H1 (cell line): ENCODE measurements at regions not wholly inside any gene's neighbourhood (a gene's known extent, or its start where the extent isn't known, plus 50 kb on each side); places are given as distances from the start of the nearest gene placed in this dataset.

ENCODE experiments used
- CHD7 ChIP-seq: fragments of 300-600 bp; sonication (generic); IDR thresholded peaks from 2 replicates; pipeline ENCODE4 v1.7.1; 2012; ENCODE audit warnings: low read length, moderate library complexity, mild to moderate bottlenecking, inconsistent platforms; ENCODE audit not compliant: insufficient replicate concordance
- RXRA ChIP-seq: IDR thresholded peaks from 2 replicates; pipeline ENCODE4 v1.6.1; 2011; ENCODE audit warnings: low read depth, mild to moderate bottlenecking, low read length, moderate library complexity; ENCODE audit not compliant: insufficient read depth
- TBP ChIP-seq: IDR thresholded peaks from 2 replicates; pipeline ENCODE4 v1.6.1; 2011; ENCODE audit warnings: low read depth, low read length, improper control_type of control experiment

DNA sequence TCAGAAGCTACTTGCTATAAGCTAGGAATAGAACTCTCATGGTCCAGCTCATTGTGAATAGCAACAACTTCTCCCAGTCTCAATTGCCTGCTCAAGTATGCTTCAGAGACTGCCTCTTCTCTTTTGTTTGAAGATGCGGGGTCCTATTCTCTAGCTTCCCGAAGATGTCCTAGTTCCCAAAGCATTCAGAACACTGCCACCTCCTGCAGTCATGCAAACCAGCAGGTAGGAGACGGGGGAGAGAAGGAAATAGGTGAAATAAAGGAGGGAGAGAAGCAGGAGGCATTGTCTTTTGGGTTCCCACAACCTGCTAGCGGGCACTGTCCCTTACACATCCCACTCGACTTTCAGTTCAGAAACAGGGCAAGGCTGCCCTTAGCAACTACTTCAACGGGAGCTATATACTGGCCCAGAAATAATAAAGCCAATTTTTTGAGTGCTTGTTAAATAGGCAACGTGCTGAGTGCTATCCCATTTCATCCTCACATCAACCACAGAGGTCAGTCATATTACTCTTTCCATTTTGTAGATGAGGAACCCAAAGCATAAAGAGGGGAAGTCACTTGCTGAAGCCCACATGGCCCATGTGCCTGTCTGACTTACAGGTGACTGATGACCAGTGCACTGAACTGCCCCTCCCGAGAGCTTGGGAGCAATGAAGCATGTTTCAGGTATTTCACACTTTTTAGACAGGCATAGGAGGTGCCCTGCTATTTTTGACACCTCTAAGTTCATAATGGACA lies 61.9 kb upstream of the ATXN1 start (continued):
- TF ChIP-seq CHD7, result no peak
- TF ChIP-seq RXRA, result no peak
- no peak for TF ChIP-seq TBP
